SK-N-SH (cell line): ENCODE measurements at regions not wholly inside any gene's neighbourhood (a gene's known extent, or its start where the extent isn't known, plus 50 kb on each side); places are given as distances from the start of the nearest gene placed in this dataset.

Experiments used
- CTCF ChIA-PET: fragments of 300-600, 350-600 bp; formaldehyde crosslinking; extraction: SDS; loops from one replicate; lab custom pipeline; 2021; lab: Yijun Ruan, JAX
- POLR2A ChIA-PET: fragments of 350-600 bp; sonication (Branson Sonifier 250); formaldehyde crosslinking; extraction: SDS; loops from one replicate; lab custom pipeline; 2020; ENCODE audit warnings: antibody characterized with exemption, inconsistent platforms; lab: Yijun Ruan, JAX
- DNase-seq: peaks from one replicate; pipeline ENCODE4 v3.0.0; 2012
- H2AFZ ChIP-seq: fragments of 200-600 bp; sonication (generic); 2 replicates; pipeline ENCODE4 v1.8.1; 2016; ENCODE audit warnings: antibody characterized with exemption, mild to moderate bottlenecking, low read depth
- H3F3A ChIP-seq: fragments of 200-600 bp; sonication (generic); replicated peaks from 2 replicates; pipeline ENCODE3; 2016; ENCODE audit warnings: antibody characterized with exemption, mild to moderate bottlenecking; ENCODE audit not compliant: insufficient read depth
- H3K27ac ChIP-seq, 2 experiments: fragments of 200-500 bp in 1 of 2; fragments of 200-600 bp in 1 of 2; sonication (Bioruptor generic) in 1 of 2; sonication (generic), shearing (Covaris generic) in 1 of 2; 2 replicates each; pipeline versions ENCODE4 v1.5.1 to v1.6.1; 2014 to 2016; ENCODE audit warnings: low read depth in 2 of 2, inconsistent platforms in 1 of 2, low read length in 1 of 2, mild to moderate bottlenecking in 1 of 2, mixed read lengths in 1 of 2
- H3K27me3 ChIP-seq: fragments of 200-600 bp; sonication (generic), shearing (Covaris generic); 2 replicates; pipeline ENCODE4 v1.6.1; 2016; ENCODE audit warnings: mixed run types; ENCODE audit not compliant: insufficient read depth
- H3K36me3 ChIP-seq, 2 experiments: fragments of 200-500 bp in 1 of 2; fragments of 200-600 bp in 1 of 2; sonication (Bioruptor generic) in 1 of 2; sonication (generic) in 1 of 2; replicated peaks in 1 of 2; 2 replicates each; pipeline versions ENCODE3 to v1.5.1; 2014 to 2016; ENCODE audit warnings: low read length in 1 of 2, mild to moderate bottlenecking in 1 of 2; ENCODE audit not compliant: insufficient read depth in 2 of 2, control insufficient read depth in 1 of 2
- H3K4me1 ChIP-seq, 2 experiments: fragments of 200-500 bp in 1 of 2; fragments of 200-600 bp in 1 of 2; sonication (Bioruptor generic) in 1 of 2; sonication (generic), shearing (Covaris generic) in 1 of 2; 2 replicates each; pipeline versions ENCODE4 v1.5.1 to v1.6.1; 2014 to 2016; ENCODE audit warnings: low read depth in 1 of 2, low read length in 1 of 2, mixed run types in 1 of 2; ENCODE audit not compliant: insufficient read depth in 2 of 2, control insufficient read depth in 1 of 2
- H3K4me2 ChIP-seq: fragments of 200-600 bp; sonication (generic), shearing (Covaris generic); 2 replicates; pipeline ENCODE4 v1.6.1; 2017; ENCODE audit warnings: mixed run types
- H3K4me3 ChIP-seq, 2 experiments: fragments of 200-500 bp in 1 of 2; fragments of 200-600 bp in 1 of 2; sonication (Bioruptor generic) in 1 of 2; sonication (generic), shearing (Covaris generic) in 1 of 2; 2 replicates each; pipeline versions ENCODE4 v1.5.1 to v1.8.1; 2014 to 2016; ENCODE audit warnings: low read depth in 2 of 2, inconsistent platforms in 1 of 2, low read length in 1 of 2, mild to moderate bottlenecking in 1 of 2, mixed read lengths in 1 of 2, moderate library complexity in 1 of 2
- H3K79me2 ChIP-seq: fragments of 200-600 bp; sonication (generic); 2 replicates; pipeline ENCODE4 v1.8.1; 2017; ENCODE audit warnings: mild to moderate bottlenecking; ENCODE audit not compliant: insufficient read depth
- H3K9ac ChIP-seq: fragments of 200-600 bp; sonication (generic); 2 replicates; pipeline ENCODE4 v1.6.1; 2017; ENCODE audit warnings: mixed run types
- H3K9me2 ChIP-seq: fragments of 200-600 bp; sonication (generic); 2 replicates; pipeline ENCODE4 v1.6.1; 2017; ENCODE audit warnings: mixed run types
- H3K9me3 ChIP-seq: fragments of 200-600 bp; sonication (generic); 2 replicates; pipeline ENCODE4 v1.6.1; 2017; ENCODE audit warnings: mixed run types, mild to moderate bottlenecking, moderate library complexity
- H4K20me1 ChIP-seq: fragments of 200-600 bp; sonication (generic); 2 replicates; pipeline ENCODE4 v1.6.1; 2017; ENCODE audit warnings: mild to moderate bottlenecking, mixed run types; ENCODE audit not compliant: insufficient read depth
- EP300 ChIP-seq, 2 experiments: IDR thresholded peaks; 2 replicates each; pipeline versions ENCODE4 v1.4.0 to v1.6.1; 2012; ENCODE audit warnings: borderline replicate concordance in 1 of 2, low read depth in 1 of 2, low read length in 1 of 2
- EZH2phosphoT487 ChIP-seq: fragments of 200-600 bp; sonication (generic); IDR thresholded peaks from 2 replicates; pipeline ENCODE4 v1.6.1; 2017; ENCODE audit warnings: low read depth, mixed run types, mild to moderate bottlenecking, antibody characterized with exemption, moderate library complexity, borderline replicate concordance
- FOXJ3 ChIP-seq: sonication (generic); formaldehyde crosslinking; IDR thresholded peaks from 2 replicates; pipeline ENCODE4 v1.5.1; 2020; ENCODE audit warnings: mild to moderate bottlenecking, missing genetic modification reagents
- GABPA ChIP-seq: IDR thresholded peaks from 2 replicates; pipeline ENCODE4 v1.4.0; 2012; ENCODE audit warnings: low read depth, mild to moderate bottlenecking
- GATA2 ChIP-seq: sonication (generic); formaldehyde crosslinking; IDR thresholded peaks from 2 replicates; pipeline ENCODE4 v1.5.0; 2020; ENCODE audit warnings: mild to moderate bottlenecking, missing genetic modification reagents
- JUND ChIP-seq: IDR thresholded peaks from 2 replicates; pipeline ENCODE4 v1.4.0; 2012
- MAX ChIP-seq: IDR thresholded peaks from 2 replicates; pipeline ENCODE4 v1.4.0; 2012; ENCODE audit warnings: low read depth
- MXI1 ChIP-seq: IDR thresholded peaks from 2 replicates; pipeline ENCODE4 v1.6.1; 2012; ENCODE audit warnings: mild to moderate bottlenecking, low read depth, low read length, improper control_type of control experiment
- NRF1 ChIP-seq: IDR thresholded peaks from 2 replicates; pipeline ENCODE4 v1.6.1; 2012; ENCODE audit warnings: low read depth, mild to moderate bottlenecking, low read length
- RCOR1 ChIP-seq: fragments of 150-350 bp; IDR thresholded peaks from 2 replicates; pipeline ENCODE4 v1.6.1; 2017; ENCODE audit warnings: antibody characterized with exemption, low read length
- REST ChIP-seq: IDR thresholded peaks from 2 replicates; pipeline ENCODE4 v1.6.1; 2012; ENCODE audit warnings: mild to moderate bottlenecking, low read depth, low read length, moderate library complexity
- SIN3A ChIP-seq: IDR thresholded peaks from 2 replicates; pipeline ENCODE4 v1.6.1; 2012; ENCODE audit warnings: low read depth, mild to moderate bottlenecking, low read length, moderate library complexity, borderline replicate concordance
- SMC3 ChIP-seq: IDR thresholded peaks from 2 replicates; pipeline ENCODE4 v1.6.1; 2012; ENCODE audit warnings: low read depth, low read length, improper control_type of control experiment
- TAF1 ChIP-seq: IDR thresholded peaks from 2 replicates; pipeline ENCODE4 v1.6.1; 2012; ENCODE audit warnings: low read depth, mild to moderate bottlenecking, low read length, moderate library complexity, borderline replicate concordance
- ZBTB33 ChIP-seq: IDR thresholded peaks from 2 replicates; pipeline ENCODE4 v1.4.0; 2012; ENCODE audit warnings: low read depth, borderline replicate concordance
- WGBS: methylation state at CpG from one replicate; pipeline ENCODE4 v1.1.6; 2017; ENCODE audit warnings: low lambda C conversion rate; 5-methylcytosine and 5-hydroxymethylcytosine counted together

- Histone ChIP-seq H3K27ac (no peak overlapping the region), H3K79me2 (no peaks in the 10 kb centered on the region), H3K4me1 (no peaks in the 10 kb centered on the region), H3K27me3 (no peaks in the 10 kb centered on the region), H3K9me3 (no peaks in the 10 kb centered on the region), H3K9me2 (no peaks in the 10 kb centered on the region), H3K4me2 (no peak overlapping the region), H3K9ac (no peak overlapping the region), H3F3A (no peaks in the 10 kb centered on the region), H3K4me3 (no peak overlapping the region), H4K20me1 (no peaks in the 10 kb centered on the region), H3K36me3 (peaks cover 0 to 5% of the 10 kb centered on the region in 2 experiments), H2AFZ (no peak overlapping the region)
- 79% methylated on average over 4 of the region's 4 CpGs for WGBS
- POLR2A ChIA-PET, result no interaction called here
- CTCF ChIA-PET, result interaction anchor here (0.6 kb wide), 1 partner anchor 142 kb away, joined by 3 read pairs; no protein-coding TSS in a partner anchor
- DNase-seq, result no peak
- TF ChIP-seq TAF1 (no peak), MXI1 (no peak)
Measured at GRCh38 chr3:147846293-147846692, 437.1 kb downstream of the ZIC1 start.

- Histone ChIP-seq H3K9me3 (no peaks in the 10 kb centered on the region), H3K4me3 (no peak overlapping the region), H3K9ac (no peak overlapping the region), H3K36me3 (peaks cover 0 to 5% of the 10 kb centered on the region in 2 experiments), H4K20me1 (no peaks in the 10 kb centered on the region), H3K27me3 (no peaks in the 10 kb centered on the region), H3K4me1 (no peaks in the 10 kb centered on the region), H3K79me2 (no peaks in the 10 kb centered on the region), H3K4me2 (no peak overlapping the region), H3F3A (no peaks in the 10 kb centered on the region), H3K27ac (no peak overlapping the region), H2AFZ (no peak overlapping the region), H3K9me2 (no peaks in the 10 kb centered on the region)
- POLR2A ChIA-PET, result no interaction called here
- TF ChIP-seq JUND (no peak), SIN3A (no peak), EZH2phosphoT487 (no peak), ZBTB33 (no peak), EP300 (IDR thresholded peaks at IDR 0.05; ENCODE audit: borderline replicate concordance in 1 of 2, low read depth in 1 of 2, low read length in 1 of 2) (no peak), FOXJ3 (CRISPR knock-in tag) (no peak), GABPA (no peak), MAX (no peak), SMC3 (no peak), NRF1 (no peak), GATA2 (CRISPR knock-in tag) (no peak), RCOR1 (no peak), REST (no peak)
- CTCF ChIA-PET, result interaction anchor here (0.6 kb wide), 1 partner anchor 143 kb away, joined by 3 read pairs; no protein-coding TSS in a partner anchor
- WGBS, result 62% methylated on average over 3 of the region's 3 CpGs
- no peak for DNase-seq
Measured at GRCh38 chr3:147846854-147847478, 437.8 kb downstream of the ZIC1 start.
